Colonic mucosa (tissue), 4 donors: ENCODE measurements at regions not wholly inside any gene's neighbourhood (a gene's known extent, or its start where the extent isn't known, plus 50 kb on each side); places are given as distances from the start of the nearest gene placed in this dataset.
"Not testable (repeated sequence)": the region's sequence is repeated elsewhere in the genome, so short reads cannot be mapped to it uniquely, and the experiment has no call there.

Source experiments
- DNase-seq: peaks from one replicate; pipeline ENCODE4 v3.0.0-alpha.2; 2020
- H3K27ac ChIP-seq: fragments of 200-600 bp; one replicate; pipeline ENCODE4 v1.8.0; 2021
- H3K27me3 ChIP-seq: fragments of 200-600 bp; one replicate; pipeline ENCODE4 v1.8.0; 2021
- H3K36me3 ChIP-seq: fragments of 200-600 bp; one replicate; pipeline ENCODE4 v1.8.0; 2021
- H3K4me1 ChIP-seq: fragments of 200-600 bp; one replicate; pipeline ENCODE4 v1.8.0; 2021; ENCODE audit warnings: mild to moderate bottlenecking
- H3K4me3 ChIP-seq: fragments of 200-600 bp; one replicate; pipeline ENCODE4 v1.8.0; 2021
- H3K9ac ChIP-seq, 2 donors: one replicate each; pipeline ENCODE4 v1.7.0; 2013; ENCODE audit warnings: control low read depth in 2 of 2, low read depth in 2 of 2, low read length in 2 of 2
- H3K9me3 ChIP-seq: fragments of 200-600 bp; one replicate; pipeline ENCODE4 v1.8.0; 2021
- intact Hi-C: fragments of 100-400 bp; cut with DNase I; formaldehyde crosslinking; loops from one replicate; pipeline ENCODE4 v1.14.1; 2022
- TF ChIP-seq, protein P1 (sequence below): fragments of 200-600 bp; IDR thresholded peaks from one replicate; pipeline ENCODE4 v1.8.0; 2022; ENCODE audit warnings: antibody characterized with exemption, mild to moderate bottlenecking
- donor health status: healthy.
- donor health status: DM: no; HTN: no; CAD: no.
- donor health status: DM: no; HTN: no; CAD: no.

DNA sequence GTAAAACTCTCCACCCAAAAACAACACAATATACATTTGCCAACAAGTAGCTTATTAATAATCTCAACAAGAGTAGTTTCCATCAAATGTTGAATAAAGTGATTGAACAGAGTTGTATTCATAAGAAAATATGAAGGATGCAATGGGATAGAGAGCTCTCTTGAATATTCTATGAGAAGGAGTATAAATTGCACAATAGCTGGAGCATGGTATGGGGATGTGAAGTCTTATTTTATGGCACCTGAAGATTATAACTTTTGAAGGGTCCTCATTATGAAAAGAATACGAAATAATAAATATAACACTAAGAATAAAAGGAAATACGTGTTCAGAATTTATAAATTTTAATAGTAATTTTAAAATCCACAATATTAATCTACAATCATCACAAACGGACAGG lies 1415.1 kb downstream of the KCNT2 start:
- intact Hi-C loops, result no loop called here
- Histone ChIP-seq H3K36me3 (no peaks in the 10 kb centered on the region), H3K4me3 (no peak overlapping the region), H3K4me1 (no peaks in the 10 kb centered on the region), H3K27me3 (no peaks in the 10 kb centered on the region), H3K27ac (no peak overlapping the region), H3K9me3 (no peaks in the 10 kb centered on the region), H3K9ac (no peak overlapping the region)
- TF ChIP-seq, protein P1, sequence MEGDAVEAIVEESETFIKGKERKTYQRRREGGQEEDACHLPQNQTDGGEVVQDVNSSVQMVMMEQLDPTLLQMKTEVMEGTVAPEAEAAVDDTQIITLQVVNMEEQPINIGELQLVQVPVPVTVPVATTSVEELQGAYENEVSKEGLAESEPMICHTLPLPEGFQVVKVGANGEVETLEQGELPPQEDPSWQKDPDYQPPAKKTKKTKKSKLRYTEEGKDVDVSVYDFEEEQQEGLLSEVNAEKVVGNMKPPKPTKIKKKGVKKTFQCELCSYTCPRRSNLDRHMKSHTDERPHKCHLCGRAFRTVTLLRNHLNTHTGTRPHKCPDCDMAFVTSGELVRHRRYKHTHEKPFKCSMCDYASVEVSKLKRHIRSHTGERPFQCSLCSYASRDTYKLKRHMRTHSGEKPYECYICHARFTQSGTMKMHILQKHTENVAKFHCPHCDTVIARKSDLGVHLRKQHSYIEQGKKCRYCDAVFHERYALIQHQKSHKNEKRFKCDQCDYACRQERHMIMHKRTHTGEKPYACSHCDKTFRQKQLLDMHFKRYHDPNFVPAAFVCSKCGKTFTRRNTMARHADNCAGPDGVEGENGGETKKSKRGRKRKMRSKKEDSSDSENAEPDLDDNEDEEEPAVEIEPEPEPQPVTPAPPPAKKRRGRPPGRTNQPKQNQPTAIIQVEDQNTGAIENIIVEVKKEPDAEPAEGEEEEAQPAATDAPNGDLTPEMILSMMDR, result no peak
- DNase-seq, result no peak

DNA sequence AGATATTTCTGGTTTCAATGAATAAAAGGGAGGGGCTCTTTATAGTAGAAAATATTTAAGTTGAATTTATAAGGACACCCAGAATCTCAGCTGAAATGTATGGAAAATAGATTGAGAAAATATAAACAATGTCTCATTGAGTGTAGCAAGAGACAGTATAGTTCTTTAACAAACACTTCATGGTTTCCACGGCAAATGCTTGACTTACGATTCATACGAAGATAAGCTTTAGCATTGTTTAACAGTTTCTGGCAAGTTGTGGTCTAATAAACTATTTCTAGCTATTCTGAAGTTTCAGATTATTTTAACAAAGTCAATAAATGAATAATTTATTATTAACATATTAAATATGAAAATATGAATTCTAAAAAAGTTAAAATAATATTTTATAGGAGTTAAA lies 1419.4 kb downstream of the KCNT2 start:
- Histone ChIP-seq H3K4me1 (no peaks in the 10 kb centered on the region), H3K27me3 (no peaks in the 10 kb centered on the region), H3K4me3 (no peak overlapping the region), H3K27ac (no peak overlapping the region), H3K9ac (no peak overlapping the region), H3K9me3 (no peaks in the 10 kb centered on the region), H3K36me3 (no peaks in the 10 kb centered on the region)
- TF ChIP-seq, protein P1, result no peak
- intact Hi-C loops, result no loop called here
- DNase-seq, result no peak

DNA sequence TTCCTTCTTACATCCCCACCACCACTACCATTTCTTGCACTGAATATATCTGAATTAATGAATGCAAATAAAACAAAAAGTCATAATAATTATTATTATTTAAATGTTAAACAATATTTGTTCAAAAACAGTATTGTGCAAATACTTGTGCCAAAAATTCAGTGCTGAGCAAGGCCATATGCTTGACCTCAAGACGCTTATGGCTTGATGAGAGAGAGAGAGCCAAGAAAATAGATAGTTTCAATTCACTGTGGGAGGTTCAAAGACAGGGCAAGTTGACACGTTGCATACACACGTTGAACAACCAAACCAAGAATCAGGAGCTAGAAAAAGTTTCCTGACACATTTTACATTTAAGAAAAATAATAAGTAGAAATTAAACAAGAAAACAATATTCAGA lies 1421.7 kb downstream of the KCNT2 start:
- H3K4me1 ChIP-seq, result no peaks in the 10 kb centered on the region
- intact Hi-C loops, result no loop called here

DNA sequence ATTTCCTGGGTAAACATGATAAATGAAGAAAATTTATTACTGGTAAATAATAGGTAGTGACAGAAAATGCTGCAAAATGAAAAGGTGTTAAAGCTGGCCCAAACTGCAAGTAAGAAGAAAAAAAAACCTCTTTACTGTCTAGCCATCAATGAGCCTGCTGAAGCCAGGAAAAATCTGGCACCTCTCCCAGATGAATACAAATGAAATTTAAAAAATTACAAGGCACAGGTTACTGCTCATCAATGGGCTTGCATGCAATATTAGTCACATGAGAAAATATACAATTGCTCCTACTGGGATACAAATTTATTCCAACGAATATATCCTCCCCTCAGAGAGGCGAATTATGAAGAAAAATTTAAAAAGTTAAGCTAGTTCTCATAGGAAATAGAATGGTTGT lies 1422.5 kb downstream of the KCNT2 start:
- Histone ChIP-seq H3K36me3 (no peaks in the 10 kb centered on the region), H3K27me3 (no peaks in the 10 kb centered on the region), H3K4me3 (no peak overlapping the region), H3K27ac (no peak overlapping the region), H3K9me3 (no peaks in the 10 kb centered on the region), H3K9ac (no peak overlapping the region), H3K4me1 (no peaks in the 10 kb centered on the region)
- intact Hi-C loops, result no loop called here
- no peak for DNase-seq
- TF ChIP-seq, protein P1, result no peak

More for the DNA sequence above, 1421.7 kb downstream of the KCNT2 start:
- no peak overlapping the region for H3K27ac ChIP-seq
- H3K9me3 ChIP-seq, result no peaks in the 10 kb centered on the region
- H3K36me3 ChIP-seq, result no peaks in the 10 kb centered on the region
- no peak overlapping the region for H3K9ac ChIP-seq
- TF ChIP-seq, protein P1, result no peak
- H3K4me3 ChIP-seq, result no peak overlapping the region
- no peaks in the 10 kb centered on the region for H3K27me3 ChIP-seq
- no peak for DNase-seq

DNA sequence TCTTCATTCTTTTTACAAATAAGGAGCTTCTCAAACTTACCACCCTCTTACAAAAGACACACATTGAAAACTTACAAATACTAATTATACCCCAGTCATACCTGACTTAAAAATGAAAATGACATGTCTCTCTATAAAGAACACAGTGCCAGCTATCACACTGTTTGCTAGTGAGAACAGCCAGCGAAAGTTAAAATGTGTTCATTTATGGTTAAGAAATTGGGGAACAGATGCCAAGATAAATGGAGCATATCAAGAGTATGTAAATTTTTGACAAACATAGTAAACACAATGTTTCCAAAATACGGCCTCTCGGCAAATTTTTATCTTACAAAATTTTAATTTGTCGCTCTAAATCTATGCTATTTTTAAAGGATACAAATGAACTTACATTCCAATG lies 1422.9 kb downstream of the KCNT2 start:
- intact Hi-C loops, result no loop called here
- no peaks in the 10 kb centered on the region for H3K4me1 ChIP-seq
- H3K36me3 ChIP-seq, result no peaks in the 10 kb centered on the region
- H3K9ac ChIP-seq, result no peak overlapping the region
- H3K27me3 ChIP-seq, result no peaks in the 10 kb centered on the region
- H3K27ac ChIP-seq, result no peak overlapping the region
- TF ChIP-seq, protein P1, result no peak
- no peak overlapping the region for H3K4me3 ChIP-seq
- no peaks in the 10 kb centered on the region for H3K9me3 ChIP-seq
- no peak for DNase-seq

DNA sequence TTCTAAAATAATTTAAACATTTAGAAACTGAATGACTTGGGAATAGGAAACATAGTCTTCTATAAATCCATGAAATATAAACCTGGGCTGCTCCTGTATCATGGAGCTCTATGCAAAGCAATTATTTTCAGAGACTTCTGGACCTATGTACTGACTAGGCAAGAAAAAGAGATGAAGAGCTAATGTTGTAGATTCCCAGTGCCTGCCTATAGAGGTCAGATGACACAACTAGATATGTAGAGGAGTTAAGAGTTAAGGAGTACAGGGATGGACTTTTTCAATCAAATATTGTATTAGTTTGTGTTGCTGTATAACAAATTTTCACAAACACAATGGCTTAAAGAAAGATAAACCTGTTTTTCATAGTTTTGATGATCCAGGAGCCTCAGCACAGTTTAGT lies 1434.5 kb downstream of the KCNT2 start:
- Histone ChIP-seq H3K4me3 (no peak overlapping the region), H3K27ac (no peak overlapping the region), H3K4me1 (no peaks in the 10 kb centered on the region), H3K27me3 (no peaks in the 10 kb centered on the region), H3K36me3 (no peaks in the 10 kb centered on the region), H3K9me3 (no peaks in the 10 kb centered on the region), H3K9ac (no peak overlapping the region)
- TF ChIP-seq, protein P1, result no peak
- intact Hi-C loops, result no loop called here
- no peak for DNase-seq

DNA sequence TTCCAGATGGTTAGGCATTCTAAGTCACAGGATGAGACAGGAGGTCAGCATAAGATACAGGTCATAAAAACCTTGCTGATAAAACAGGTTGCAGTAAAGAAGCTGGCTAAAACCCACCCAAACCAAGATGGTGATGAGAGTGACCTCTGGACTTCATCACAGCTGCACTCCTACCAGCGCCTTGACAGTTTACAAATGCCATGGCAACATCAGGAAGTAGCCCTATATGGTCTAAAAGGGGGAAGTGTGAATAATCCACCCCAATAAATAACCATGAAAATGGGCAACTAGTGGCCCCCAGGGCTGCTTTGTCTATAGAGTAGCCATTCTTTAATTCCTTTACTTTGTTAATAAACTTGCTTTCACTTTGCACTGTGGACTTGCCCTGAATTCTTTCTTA lies 1448.4 kb downstream of the KCNT2 start:
- H3K9me3 ChIP-seq, H3K4me1 ChIP-seq, intact Hi-C loops, H3K27ac ChIP-seq, H3K4me3 ChIP-seq, DNase-seq, H3K27me3 ChIP-seq, H3K36me3 ChIP-seq, H3K9ac ChIP-seq: not testable (repeated sequence)
